Karpas-422 (cell line): ENCODE measurements at regions not wholly inside any gene's neighbourhood (a gene's known extent, or its start where the extent isn't known, plus 50 kb on each side); places are given as distances from the start of the nearest gene placed in this dataset.

Source experiments
- DNase-seq: peaks from one replicate; pipeline ENCODE4 v3.0.0-alpha.2; 2015
- H2AFZ ChIP-seq: fragments of 200-600 bp; sonication (generic); 2 replicates; pipeline ENCODE4 v1.6.1; 2014; ENCODE audit warnings: antibody characterized with exemption, low read length, mixed read lengths
- H3K27ac ChIP-seq: fragments of 200-600 bp; sonication (generic); 2 replicates; pipeline ENCODE4 v1.5.1; 2014; ENCODE audit warnings: mild to moderate bottlenecking, low read length, moderate library complexity
- H3K27me3 ChIP-seq: fragments of 200-600 bp; sonication (generic); 2 replicates; pipeline ENCODE4 v1.6.1; 2014; ENCODE audit warnings: low read length, mixed read lengths
- H3K36me3 ChIP-seq: fragments of 200-600 bp; sonication (generic); 2 replicates; pipeline ENCODE4 v1.6.1; 2014; ENCODE audit warnings: low read length, mixed read lengths; ENCODE audit not compliant: insufficient read depth
- H3K4me1 ChIP-seq: fragments of 200-600 bp; sonication (generic); 2 replicates; pipeline ENCODE4 v1.6.1; 2014; ENCODE audit warnings: mild to moderate bottlenecking, low read length, mixed read lengths
- H3K4me2 ChIP-seq: fragments of 200-600 bp; sonication (generic); 2 replicates; pipeline ENCODE4 v1.6.1; 2014; ENCODE audit warnings: low read length, low read depth, mild to moderate bottlenecking; ENCODE audit not compliant: poor library complexity, severe bottlenecking
- H3K4me3 ChIP-seq: fragments of 200-600 bp; sonication (generic); 2 replicates; pipeline ENCODE4 v1.5.1; 2014; ENCODE audit warnings: mild to moderate bottlenecking, antibody characterized with exemption, low read length, mixed read lengths
- H3K79me2 ChIP-seq: fragments of 200-600 bp; sonication (generic); 2 replicates; pipeline ENCODE4 v1.6.1; 2014; ENCODE audit warnings: mild to moderate bottlenecking, low read length, mixed read lengths
- H3K9ac ChIP-seq: fragments of 200-600 bp; sonication (generic); 2 replicates; pipeline ENCODE4 v1.6.0; 2014; ENCODE audit warnings: low read length
- H3K9me2 ChIP-seq: fragments of 200-600 bp; sonication (generic), shearing (Covaris generic); replicated peaks from 2 replicates; pipeline ENCODE4 v1.6.0; 2014; ENCODE audit warnings: mild to moderate bottlenecking, low read length, moderate library complexity; ENCODE audit not compliant: insufficient read depth
- H3K9me3 ChIP-seq: fragments of 300-700, 200-600 bp; sonication (generic); 2 replicates; pipeline ENCODE4 v1.6.1; 2014; ENCODE audit warnings: low read length, mixed read lengths
- H4K20me1 ChIP-seq: fragments of 200-600 bp; sonication (generic); 2 replicates; pipeline ENCODE4 v1.6.1; 2014; ENCODE audit warnings: mild to moderate bottlenecking, antibody characterized with exemption, low read length, low read depth; ENCODE audit not compliant: insufficient read depth

- no peaks in the 10 kb centered on the region for H3K79me2 ChIP-seq
- H3K4me1 ChIP-seq, result no peaks in the 10 kb centered on the region
- no peaks in the 10 kb centered on the region for H4K20me1 ChIP-seq
- no peak overlapping the region for H2AFZ ChIP-seq
- no peak overlapping the region for H3K27ac ChIP-seq
- H3K4me3 ChIP-seq, result no peak overlapping the region
- H3K27me3 ChIP-seq, result no peaks in the 10 kb centered on the region
- no peak overlapping the region for H3K4me2 ChIP-seq
- no peaks in the 10 kb centered on the region for H3K36me3 ChIP-seq
- DNase-seq, result no peak
- H3K9me3 ChIP-seq, result no peaks in the 10 kb centered on the region
- no peak overlapping the region for H3K9ac ChIP-seq
- no peaks in the 10 kb centered on the region for H3K9me2 ChIP-seq
These were observed 86.9 kb upstream of the FOXC1 start for GRCh38 chr6:1522779-1523178.

GRCh38 chr6:1524040-1524480 is 85.7 kb upstream of the FOXC1 start:
- no peak for DNase-seq
- H3K27ac ChIP-seq, result no peak overlapping the region
- H3K9ac ChIP-seq, result no peak overlapping the region
- no peaks in the 10 kb centered on the region for H3K4me1 ChIP-seq
- H4K20me1 ChIP-seq, result no peaks in the 10 kb centered on the region
- no peaks in the 10 kb centered on the region for H3K9me2 ChIP-seq
- H2AFZ ChIP-seq, result no peak overlapping the region
- no peaks in the 10 kb centered on the region for H3K79me2 ChIP-seq
- H3K9me3 ChIP-seq, result no peaks in the 10 kb centered on the region
- no peak overlapping the region for H3K4me2 ChIP-seq
- H3K4me3 ChIP-seq, result no peak overlapping the region
- H3K27me3 ChIP-seq, result no peaks in the 10 kb centered on the region
- no peaks in the 10 kb centered on the region for H3K36me3 ChIP-seq

- Histone ChIP-seq H3K4me3 (no peak overlapping the region), H3K9ac (no peak overlapping the region), H3K79me2 (no peaks in the 10 kb centered on the region), H3K9me3 (no peaks in the 10 kb centered on the region), H3K4me2 (no peak overlapping the region), H3K4me1 (no peaks in the 10 kb centered on the region), H3K36me3 (no peaks in the 10 kb centered on the region), H3K9me2 (no peaks in the 10 kb centered on the region), H3K27ac (no peak overlapping the region), H2AFZ (no peak overlapping the region), H4K20me1 (no peaks in the 10 kb centered on the region), H3K27me3 (no peaks in the 10 kb centered on the region)
- DNase-seq, result no peak
These were observed 84.2 kb upstream of the FOXC1 start for GRCh38 chr6:1525364-1526038.

GRCh38 chr6:1526398-1527072 is 83.2 kb upstream of the FOXC1 start:
- Histone ChIP-seq H3K79me2 (no peaks in the 10 kb centered on the region), H3K27ac (no peak overlapping the region), H3K9me2 (no peaks in the 10 kb centered on the region), H4K20me1 (no peaks in the 10 kb centered on the region), H3K4me3 (no peak overlapping the region), H3K9ac (no peak overlapping the region), H3K9me3 (no peaks in the 10 kb centered on the region), H3K36me3 (no peaks in the 10 kb centered on the region), H3K27me3 (no peaks in the 10 kb centered on the region), H3K4me1 (no peaks in the 10 kb centered on the region), H2AFZ (no peak overlapping the region), H3K4me2 (no peak overlapping the region)
- no peak for DNase-seq

GRCh38 chr6:1527073-1527457 is 82.7 kb upstream of the FOXC1 start:
- no peaks in the 10 kb centered on the region for H3K27me3 ChIP-seq

GRCh38 chr6:1535295-1535694 is 74.4 kb upstream of the FOXC1 start:
- Histone ChIP-seq H3K27me3 (no peaks in the 10 kb centered on the region), H3K9me3 (no peaks in the 10 kb centered on the region), H4K20me1 (no peaks in the 10 kb centered on the region), H3K9me2 (no peaks in the 10 kb centered on the region), H3K4me3 (no peak overlapping the region), H3K79me2 (no peaks in the 10 kb centered on the region), H3K9ac (no peak overlapping the region), H3K27ac (no peak overlapping the region), H2AFZ (no peak overlapping the region), H3K4me2 (no peak overlapping the region), H3K36me3 (no peaks in the 10 kb centered on the region), H3K4me1 (no peaks in the 10 kb centered on the region)
- no peak for DNase-seq

More at GRCh38 chr6:1527073-1527457, 82.7 kb upstream of the FOXC1 start:
- Histone ChIP-seq H3K4me1 (no peaks in the 10 kb centered on the region), H3K36me3 (no peaks in the 10 kb centered on the region), H2AFZ (no peak overlapping the region), H3K9me2 (no peaks in the 10 kb centered on the region), H3K4me3 (no peak overlapping the region), H3K9me3 (no peaks in the 10 kb centered on the region), H3K9ac (no peak overlapping the region), H3K27ac (no peak overlapping the region), H3K79me2 (no peaks in the 10 kb centered on the region), H3K4me2 (no peak overlapping the region), H4K20me1 (no peaks in the 10 kb centered on the region)
- no peak for DNase-seq

- Histone ChIP-seq H3K36me3 (no peaks in the 10 kb centered on the region), H3K4me1 (no peaks in the 10 kb centered on the region), H3K27me3 (no peaks in the 10 kb centered on the region), H3K9ac (no peak overlapping the region), H3K27ac (no peak overlapping the region), H3K4me2 (no peak overlapping the region), H2AFZ (no peak overlapping the region), H4K20me1 (no peaks in the 10 kb centered on the region), H3K9me2 (no peaks in the 10 kb centered on the region), H3K4me3 (no peak overlapping the region), H3K9me3 (no peaks in the 10 kb centered on the region), H3K79me2 (no peaks in the 10 kb centered on the region)
- no peak for DNase-seq
These were observed 72.9 kb upstream of the FOXC1 start for GRCh38 chr6:1536526-1537429.

- Histone ChIP-seq H3K9me2 (no peaks in the 10 kb centered on the region), H3K4me2 (no peak overlapping the region), H3K79me2 (no peaks in the 10 kb centered on the region), H3K9me3 (no peaks in the 10 kb centered on the region), H3K27ac (no peak overlapping the region), H3K4me1 (no peaks in the 10 kb centered on the region), H4K20me1 (no peaks in the 10 kb centered on the region), H3K4me3 (no peak overlapping the region), H3K36me3 (no peaks in the 10 kb centered on the region), H2AFZ (no peak overlapping the region), H3K9ac (no peak overlapping the region), H3K27me3 (no peaks in the 10 kb centered on the region)
- DNase-seq, result no peak
These were observed 71.3 kb upstream of the FOXC1 start for GRCh38 chr6:1538369-1538768.
